GM12878 (cell line): ENCODE measurements at regions not wholly inside any gene's neighbourhood (a gene's known extent, or its start where the extent isn't known, plus 50 kb on each side); places are given as distances from the start of the nearest gene placed in this dataset.

Experiments used
- CREM ChIP-seq: IDR thresholded peaks from 2 replicates; pipeline ENCODE4 v1.6.1; 2014; ENCODE audit warnings: antibody characterized with exemption, low read depth
- GATAD2B ChIP-seq: fragments of 450-650 bp; conservative IDR thresholded peaks from 2 replicates; pipeline ENCODE4 v1.6.1; 2017; ENCODE audit warnings: low read depth, mild to moderate bottlenecking, moderate library complexity
- IKZF1 ChIP-seq: fragments of 450-650 bp; conservative IDR thresholded peaks from 2 replicates; pipeline ENCODE4 v1.6.1; 2017; ENCODE audit warnings: antibody characterized with exemption, mild to moderate bottlenecking
- IKZF2 ChIP-seq, 2 experiments: fragments of 450-650 bp; IDR thresholded peaks; 2 replicates each; pipeline ENCODE4 v1.6.1; 2017; ENCODE audit warnings: mild to moderate bottlenecking in 2 of 2, moderate library complexity in 2 of 2
- MAX ChIP-seq: IDR thresholded peaks from 2 replicates; pipeline ENCODE4 v1.6.1; 2012; ENCODE audit warnings: low read depth, low read length, improper control_type of control experiment
- MEF2A ChIP-seq: IDR thresholded peaks from 2 replicates; pipeline ENCODE4 v1.6.1; 2011; ENCODE audit warnings: low read depth, mild to moderate bottlenecking, low read length, moderate library complexity; ENCODE audit not compliant: insufficient read depth
- MLLT1 ChIP-seq: fragments of 450-650 bp; IDR thresholded peaks from 2 replicates; pipeline ENCODE4 v1.6.1; 2016; ENCODE audit warnings: mild to moderate bottlenecking
- NBN ChIP-seq: fragments of 450-650 bp; IDR thresholded peaks from 2 replicates; pipeline ENCODE4 v1.6.1; 2016
- NFIC ChIP-seq: IDR thresholded peaks from 2 replicates; pipeline ENCODE4 v1.6.1; 2012; ENCODE audit warnings: low read depth, mild to moderate bottlenecking, inconsistent platforms, low read length, moderate library complexity
- PAX5 ChIP-seq: IDR thresholded peaks from 2 replicates; pipeline ENCODE4 v1.6.1; 2011; ENCODE audit warnings: low read depth, low read length, borderline replicate concordance
- RAD21 ChIP-seq: IDR thresholded peaks from 2 replicates; pipeline ENCODE4 v1.6.1; 2011; ENCODE audit warnings: mild to moderate bottlenecking, low read depth, low read length, moderate library complexity; ENCODE audit not compliant: insufficient read depth
- RELB ChIP-seq: fragments of 450-650 bp; IDR thresholded peaks from 2 replicates; pipeline ENCODE4 v1.6.1; 2017; ENCODE audit warnings: low read depth, mild to moderate bottlenecking, moderate library complexity
- RUNX3 ChIP-seq: IDR thresholded peaks from 2 replicates; pipeline ENCODE4 v1.6.1; 2012; ENCODE audit warnings: low read length, inconsistent platforms

GRCh38 chr14:49959822-49960408 lies 67.0 kb downstream of the ARF6 start (continued):
- TF ChIP-seq RUNX3 (peak; percentile 93), PAX5 (peak; percentile 94), MEF2A (peak; percentile 62; the same call in 1 of the 2 replicates), MAX (no peak), IKZF1 (peak; percentile 79), CREM (peak; percentile 43; the same call in 1 of the 2 replicates), NFIC (peak; percentile 81), GATAD2B (0 out of 2 replicates have a peak, but pooled peaks have one; percentile 61), NBN (0 out of 2 replicates have a peak, but pooled peaks have one; percentile 42), MLLT1 (peak; percentile 60), RAD21 (0 out of 2 replicates have a peak, but pooled peaks have one; percentile 23), IKZF2 (IDR thresholded peaks at IDR 0.05) (peak; percentile 77 to 80), RELB (peak; percentile 71; the same call in 1 of the 2 replicates)
